ENCODE measurements at regions not wholly inside any gene's neighbourhood (a gene's known extent, or its start where the extent isn't known, plus 50 kb on each side); places are given as distances from the start of the nearest gene placed in this dataset.

DNA sequence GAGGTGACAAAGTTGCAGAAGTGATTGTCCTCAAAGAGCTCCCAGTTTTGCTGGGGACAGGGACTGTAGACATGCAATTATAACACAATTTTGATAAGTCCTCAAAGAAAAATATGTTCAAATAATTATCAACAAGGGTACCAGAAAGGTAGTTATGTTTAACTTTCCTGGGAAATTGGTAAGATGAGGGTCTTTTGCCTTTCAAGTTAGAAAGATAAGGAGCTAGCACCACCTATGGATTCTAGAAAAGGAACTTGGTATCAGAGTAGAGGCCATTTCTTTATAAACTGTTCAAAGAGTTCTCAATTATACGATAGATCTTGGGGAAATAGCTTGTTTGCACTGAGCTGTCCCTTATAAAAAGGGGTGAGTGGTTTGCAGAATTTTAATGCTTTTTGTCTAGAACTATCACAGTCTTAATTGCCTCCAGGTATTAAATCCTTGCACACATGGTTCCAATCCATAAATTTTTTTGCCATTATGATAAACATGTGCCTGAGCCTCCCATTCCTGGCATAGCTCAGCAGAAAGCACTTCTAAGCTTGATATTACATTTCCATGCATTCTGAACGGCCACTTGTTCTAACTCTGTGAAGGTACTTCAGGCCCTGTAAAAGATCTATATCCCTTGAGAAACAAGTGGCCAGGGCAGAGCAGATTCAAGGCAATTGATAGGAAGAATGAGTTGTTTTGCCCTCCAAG, 247.5 kb upstream of the LRIG1 start:
- no peak overlapping the region for H3K4me3 ChIP-seq (ENCODE audit: low read depth, low read length)
- TF ChIP-seq, protein P1, sequence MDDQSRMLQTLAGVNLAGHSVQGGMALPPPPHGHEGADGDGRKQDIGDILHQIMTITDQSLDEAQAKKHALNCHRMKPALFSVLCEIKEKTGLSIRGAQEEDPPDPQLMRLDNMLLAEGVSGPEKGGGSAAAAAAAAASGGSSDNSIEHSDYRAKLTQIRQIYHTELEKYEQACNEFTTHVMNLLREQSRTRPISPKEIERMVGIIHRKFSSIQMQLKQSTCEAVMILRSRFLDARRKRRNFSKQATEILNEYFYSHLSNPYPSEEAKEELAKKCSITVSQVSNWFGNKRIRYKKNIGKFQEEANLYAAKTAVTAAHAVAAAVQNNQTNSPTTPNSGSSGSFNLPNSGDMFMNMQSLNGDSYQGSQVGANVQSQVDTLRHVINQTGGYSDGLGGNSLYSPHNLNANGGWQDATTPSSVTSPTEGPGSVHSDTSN (CRISPR knock-in tag; IDR thresholded peaks at IDR 0.05), result no peak
- H3K4me1 ChIP-seq (ENCODE audit: control insufficient read depth, insufficient read depth, low read length), result no peaks in the 10 kb centered on the region
- ChIA-PET POLR2A (no interaction called here), CTCF (interaction anchor here (1.3 kb wide), 1 partner anchor 341 kb away, joined by 10 read pairs; no protein-coding TSS in a partner anchor)
- H3K9me3 ChIP-seq (ENCODE audit: control insufficient read depth, insufficient read depth, low read depth, low read length), result no peaks in the 10 kb centered on the region
- no peak overlapping the region for H3K27ac ChIP-seq (ENCODE audit: extremely low read depth, low read depth, low read length)
- H3K36me3 ChIP-seq (ENCODE audit: control insufficient read depth in 2 of 2, insufficient read depth in 1 of 2, low read length in 2 of 2), result no peaks in the 10 kb centered on the region

DNA sequence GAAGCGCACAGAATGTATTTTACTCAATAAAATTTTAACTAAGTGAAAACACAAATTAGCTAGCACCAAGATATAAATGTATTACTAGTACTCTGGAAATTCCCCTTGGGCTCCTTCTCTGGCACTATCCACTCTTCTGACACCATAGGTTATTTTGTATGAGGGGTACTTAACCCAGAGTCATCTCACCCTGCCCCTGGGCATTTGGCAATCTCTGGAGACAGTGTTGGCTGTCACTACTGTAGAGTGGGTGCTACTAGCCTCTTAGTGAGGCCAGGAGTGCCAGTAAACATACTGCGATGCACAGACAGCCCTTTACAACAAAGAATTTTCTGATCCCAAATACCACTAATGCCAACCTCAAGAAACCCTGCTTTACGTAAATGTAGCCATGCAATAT, 246.3 kb upstream of the KBTBD8 start:
- Histone ChIP-seq H3K4me1 (ENCODE audit: control insufficient read depth, insufficient read depth, low read length) (no peaks in the 10 kb centered on the region), H3K9me3 (ENCODE audit: control insufficient read depth, insufficient read depth, low read depth, low read length) (no peaks in the 10 kb centered on the region), H3K4me3 (ENCODE audit: low read depth, low read length) (no peak overlapping the region), H3K36me3 (ENCODE audit: control insufficient read depth in 2 of 2, insufficient read depth in 1 of 2, low read length in 2 of 2) (no peaks in the 10 kb centered on the region), H3K27ac (ENCODE audit: extremely low read depth, low read depth, low read length) (no peak overlapping the region)
- TF ChIP-seq ZNF530 (tag by site-specific recombination; IDR thresholded peaks at IDR 0.05; ENCODE audit: low read depth), result no peak
- no peak for TF ChIP-seq ZBTB17 (tag by site-specific recombination; IDR thresholded peaks at IDR 0.05)
- TF ChIP-seq BCL11A (tag by site-specific recombination; IDR thresholded peaks at IDR 0.05; ENCODE audit: low read depth), result no peak
- TF ChIP-seq PRDM2 (tag by site-specific recombination; IDR thresholded peaks at IDR 0.05; ENCODE audit: borderline replicate concordance), result no peak
- TF ChIP-seq ZNF792 (tag by site-specific recombination; IDR thresholded peaks at IDR 0.05), result no peak
- no peak for TF ChIP-seq ZFP37 (tag by site-specific recombination; IDR thresholded peaks at IDR 0.05)
- no peak for TF ChIP-seq ZNF423 (tag by site-specific recombination; IDR thresholded peaks at IDR 0.05)
- TF ChIP-seq ZNF169 (tag by site-specific recombination; IDR thresholded peaks at IDR 0.05), result no peak
- TF ChIP-seq ZNF214 (tag by site-specific recombination; IDR thresholded peaks at IDR 0.05; ENCODE audit: borderline replicate concordance), result no peak
- no peak for TF ChIP-seq ZNF518A (tag by site-specific recombination; conservative IDR thresholded peaks at IDR 0.05; ENCODE audit: low read depth)
- TF ChIP-seq ZNF747 (tag by site-specific recombination; IDR thresholded peaks at IDR 0.05), result no peak
- POLR2A ChIA-PET, result no interaction called here
- CTCF ChIA-PET, result interaction anchor here (1.3 kb wide), 1 partner anchor 344 kb away, joined by 6 read pairs; no protein-coding TSS in a partner anchor

All from HEK293 (cell line).